H1 (cell line): ENCODE measurements at regions not wholly inside any gene's neighbourhood (a gene's known extent, or its start where the extent isn't known, plus 50 kb on each side); places are given as distances from the start of the nearest gene placed in this dataset.
A peak's percentile ranks its signal among the peaks of the same experiment; 100 is the strongest.

Experiments used
- CTCF ChIA-PET: fragments of 300-600 bp; sonication (Branson Sonifier 250); formaldehyde crosslinking; loops from one replicate; lab custom pipeline; 2021; ENCODE audit not compliant: partially characterized antibody; lab: Charles Lee
- POLR2A ChIA-PET: fragments of 300-600 bp; sonication (Branson Sonifier 250); formaldehyde crosslinking; loops from one replicate; lab custom pipeline; 2021; ENCODE audit warnings: inconsistent platforms; ENCODE audit not compliant: partially characterized antibody; lab: Charles Lee
- DNase-seq, 2 experiments: peaks; one replicate each; pipeline versions ENCODE4 v3.0.0 to v3.0.0-alpha.2; 2010 to 2022; ENCODE audit warnings: low spot score in 2 of 2, low read depth in 1 of 2, mixed read lengths in 1 of 2
- FAIRE-seq: peaks from 2 replicates; lab custom pipeline; 2011; peaks lifted over from hg19 to GRCh38; lab: Jason Lieb, UNC
- H2AFZ ChIP-seq: 2 replicates; pipeline ENCODE4 v1.8.1; 2012; ENCODE audit warnings: low read length, inconsistent platforms
- H2AK5ac ChIP-seq: 2 replicates; pipeline ENCODE4 v1.6.1; 2013; ENCODE audit warnings: low read depth, low read length
- H2BK120ac ChIP-seq: replicated peaks from 2 replicates; pipeline ENCODE3; 2013; ENCODE audit warnings: low read depth, low read length, inconsistent platforms
- H2BK12ac ChIP-seq: 2 replicates; pipeline ENCODE4 v1.6.1; 2013; ENCODE audit warnings: low read depth, low read length
- H2BK15ac ChIP-seq: 2 replicates; pipeline ENCODE4 v1.6.1; 2013; ENCODE audit warnings: low read length
- H2BK20ac ChIP-seq: 2 replicates; pipeline ENCODE4 v1.6.1; 2013; ENCODE audit warnings: low read length
- H2BK5ac ChIP-seq: 2 replicates; pipeline ENCODE4 v1.6.1; 2013; ENCODE audit warnings: low read depth, low read length
- H3K14ac ChIP-seq: 2 replicates; pipeline ENCODE4 v1.6.1; 2013; ENCODE audit warnings: inconsistent platforms; ENCODE audit not compliant: insufficient read length
- H3K18ac ChIP-seq: 2 replicates; pipeline ENCODE4 v1.6.1; 2013; ENCODE audit warnings: low read length; ENCODE audit errors: extremely low read depth
- H3K23ac ChIP-seq: 2 replicates; pipeline ENCODE4 v1.6.1; 2013; ENCODE audit warnings: inconsistent platforms; ENCODE audit not compliant: insufficient read length
- H3K23me2 ChIP-seq: 2 replicates; pipeline ENCODE4 v1.6.1; 2013; ENCODE audit warnings: low read depth, low read length
- H3K27ac ChIP-seq: 2 replicates; pipeline ENCODE4 v1.6.1; 2011; ENCODE audit warnings: low read depth, low read length, inconsistent platforms
- H3K27me3 ChIP-seq, 4 experiments: replicated peaks in 1 of 4; 1 replicate in 1 of 4; 2 replicates in 3 of 4; pipeline versions ENCODE4 v1.6.1 to v1.8.1; 2011 to 2013; ENCODE audit warnings: low read length in 3 of 4, mild to moderate bottlenecking in 3 of 4, inconsistent platforms in 2 of 4, mixed read lengths in 2 of 4, moderate library complexity in 1 of 4; ENCODE audit not compliant: control insufficient read depth in 3 of 4, insufficient read depth in 3 of 4; ENCODE audit errors: extremely low read depth in 1 of 4
- H3K36me3 ChIP-seq, 4 experiments: 2 replicates each; pipeline versions ENCODE4 v1.6.1 to v1.8.1; 2011 to 2013; ENCODE audit warnings: mild to moderate bottlenecking in 4 of 4, low read length in 3 of 4, moderate library complexity in 2 of 4, control low read depth in 1 of 4, inconsistent platforms in 1 of 4; ENCODE audit not compliant: insufficient read depth in 4 of 4, control insufficient read depth in 2 of 4
- H3K4ac ChIP-seq: replicated peaks from 2 replicates; pipeline ENCODE3; 2013; ENCODE audit warnings: low read length, low read depth, mixed read lengths, inconsistent platforms; ENCODE audit not compliant: insufficient read length
- H3K4me1 ChIP-seq, 4 experiments: replicated peaks in 1 of 4; 1 replicate in 1 of 4; 2 replicates in 3 of 4; pipeline versions ENCODE4 v1.6.1 to v1.8.1; 2011 to 2013; ENCODE audit warnings: low read length in 3 of 4, inconsistent platforms in 2 of 4, mixed read lengths in 1 of 4; ENCODE audit not compliant: insufficient read depth in 4 of 4, control insufficient read depth in 3 of 4
- H3K4me2 ChIP-seq, 2 experiments: 2 replicates each; pipeline versions ENCODE4 v1.6.1 to v1.8.1; 2011 to 2013; ENCODE audit warnings: low read depth in 2 of 2, low read length in 2 of 2, control low read depth in 1 of 2, inconsistent platforms in 1 of 2, mild to moderate bottlenecking in 1 of 2; ENCODE audit not compliant: insufficient read depth in 1 of 2
- H3K4me3 ChIP-seq, 4 experiments: fragments of 200-600, 300-600 bp in 1 of 4; sonication (generic), shearing (Covaris generic), sonication (Bioruptor Twin) in 1 of 4; 2 replicates each; pipeline versions ENCODE4 v1.5.1 to v1.8.1; 2011 to 2016; ENCODE audit warnings: low read length in 4 of 4, low read depth in 3 of 4, control low read depth in 2 of 4, inconsistent platforms in 2 of 4, mild to moderate bottlenecking in 2 of 4, mixed read lengths in 1 of 4, moderate library complexity in 1 of 4; ENCODE audit not compliant: insufficient read depth in 2 of 4; ENCODE audit errors: extremely low read depth in 1 of 4
- H3K56ac ChIP-seq: replicated peaks from 2 replicates; pipeline ENCODE3; 2013; ENCODE audit warnings: low read depth, mild to moderate bottlenecking, mixed read lengths, low read length, inconsistent platforms; ENCODE audit not compliant: insufficient read length
- H3K79me1 ChIP-seq: 2 replicates; pipeline ENCODE4 v1.6.1; 2013; ENCODE audit warnings: low read depth, low read length, control low read depth
- H3K79me2 ChIP-seq, 2 experiments: 2 replicates each; pipeline versions ENCODE4 v1.6.1 to v1.8.1; 2012 to 2013; ENCODE audit warnings: low read length in 2 of 2, mild to moderate bottlenecking in 2 of 2, inconsistent platforms in 1 of 2; ENCODE audit not compliant: insufficient read depth in 2 of 2, control insufficient read depth in 1 of 2
- H3K9ac ChIP-seq, 4 experiments: replicated peaks in 1 of 4; 1 replicate in 1 of 4; 2 replicates in 3 of 4; pipeline versions ENCODE4 v1.6.1 to v1.8.1; 2011 to 2013; ENCODE audit warnings: low read depth in 3 of 4, low read length in 3 of 4, control low read depth in 2 of 4, mild to moderate bottlenecking in 2 of 4, moderate library complexity in 2 of 4, inconsistent platforms in 1 of 4; ENCODE audit errors: extremely low read depth in 1 of 4
- H3K9me3 ChIP-seq, 2 experiments: 2 replicates each; pipeline versions ENCODE4 v1.6.1 to v1.8.1; 2012 to 2013; ENCODE audit warnings: mild to moderate bottlenecking in 2 of 2, moderate library complexity in 2 of 2, control low read depth in 1 of 2, inconsistent platforms in 1 of 2, low read depth in 1 of 2, low read length in 1 of 2, mixed read lengths in 1 of 2; ENCODE audit not compliant: insufficient read depth in 2 of 2
- H4K20me1 ChIP-seq, 2 experiments: replicated peaks in 1 of 2; 2 replicates each; pipeline versions ENCODE3 to v1.8.1; 2011 to 2013; ENCODE audit warnings: inconsistent platforms in 2 of 2, low read length in 2 of 2, mild to moderate bottlenecking in 1 of 2; ENCODE audit not compliant: insufficient read depth in 2 of 2, control insufficient read depth in 1 of 2
- H4K5ac ChIP-seq: 2 replicates; pipeline ENCODE4 v1.6.1; 2013; ENCODE audit warnings: low read length, low read depth, mixed read lengths, inconsistent platforms; ENCODE audit not compliant: insufficient read length
- H4K8ac ChIP-seq: 2 replicates; pipeline ENCODE4 v1.8.0; 2013; ENCODE audit warnings: mild to moderate bottlenecking, moderate library complexity, low read length, inconsistent platforms; ENCODE audit not compliant: insufficient read depth; ENCODE audit errors: extremely low read depth
- H4K91ac ChIP-seq: replicated peaks from 2 replicates; pipeline ENCODE3; 2013; ENCODE audit warnings: low read length, mixed read lengths, inconsistent platforms; ENCODE audit not compliant: insufficient read length
- EGR1 ChIP-seq: IDR thresholded peaks from 2 replicates; pipeline ENCODE4 v1.6.1; 2011; ENCODE audit warnings: low read depth, low read length, borderline replicate concordance
- EZH2 ChIP-seq: fragments of 200-600 bp; sonication (generic); IDR thresholded peaks from 2 replicates; pipeline ENCODE4 v1.7.1; 2012; ENCODE audit warnings: low read depth, mild to moderate bottlenecking, moderate library complexity, low read length, inconsistent platforms; ENCODE audit not compliant: severe bottlenecking
- GTF2F1 ChIP-seq: IDR thresholded peaks from 2 replicates; pipeline ENCODE4 v1.6.1; 2012; ENCODE audit warnings: low read depth, low read length, improper control_type of control experiment, borderline replicate concordance
- KDM4A ChIP-seq: IDR thresholded peaks from one replicate; pipeline ENCODE4 v1.7.1; 2012; ENCODE audit warnings: low read depth, mild to moderate bottlenecking, moderate library complexity, low read length, inconsistent platforms; ENCODE audit not compliant: severe bottlenecking
- NRF1 ChIP-seq: IDR thresholded peaks from 2 replicates; pipeline ENCODE4 v1.6.1; 2011; ENCODE audit warnings: mild to moderate bottlenecking, low read depth, low read length, improper control_type of control experiment
- RFX5 ChIP-seq: IDR thresholded peaks from 2 replicates; pipeline ENCODE4 v1.6.1; 2011; ENCODE audit warnings: low read depth, low read length, improper control_type of control experiment, borderline replicate concordance
- SIRT6 ChIP-seq: IDR thresholded peaks from one replicate; pipeline ENCODE4 v1.7.1; 2012; ENCODE audit warnings: low read length, inconsistent platforms
- SP2 ChIP-seq: IDR thresholded peaks from 2 replicates; pipeline ENCODE4 v1.6.1; 2012; ENCODE audit warnings: mild to moderate bottlenecking, low read length, inconsistent platforms
- WGBS, 2 experiments: shearing (Covaris generic) in 1 of 2; methylation state at CpG; one replicate each; pipeline versions ENCODE4 v1.1.6 to v1.1.7; 2013 to 2015; ENCODE audit warnings: low lambda C conversion rate in 2 of 2, mixed read lengths in 2 of 2, inconsistent platforms in 1 of 2, low coverage in 1 of 2, missing lambda C conversion rate in 1 of 2; ENCODE audit not compliant: insufficient replicate concordance in 2 of 2, insufficient coverage in 1 of 2, insufficient read length in 1 of 2; ENCODE audit errors: extremely low coverage in 1 of 2, missing lambda C conversion rate in 1 of 2; 5-methylcytosine and 5-hydroxymethylcytosine counted together
- TF ChIP-seq, protein P1 (sequence below), 3 experiments: IDR thresholded peaks; 1 replicate in 2 of 3; 2 replicates in 1 of 3; pipeline versions ENCODE4 v1.5.1 to v1.6.1; 2011; ENCODE audit warnings: low read length in 3 of 3, mild to moderate bottlenecking in 3 of 3, inconsistent platforms in 2 of 3, low read depth in 1 of 3, moderate library complexity in 1 of 3; ENCODE audit not compliant: insufficient read depth in 1 of 3; ENCODE audit errors: control extremely low read depth in 1 of 3

DNA sequence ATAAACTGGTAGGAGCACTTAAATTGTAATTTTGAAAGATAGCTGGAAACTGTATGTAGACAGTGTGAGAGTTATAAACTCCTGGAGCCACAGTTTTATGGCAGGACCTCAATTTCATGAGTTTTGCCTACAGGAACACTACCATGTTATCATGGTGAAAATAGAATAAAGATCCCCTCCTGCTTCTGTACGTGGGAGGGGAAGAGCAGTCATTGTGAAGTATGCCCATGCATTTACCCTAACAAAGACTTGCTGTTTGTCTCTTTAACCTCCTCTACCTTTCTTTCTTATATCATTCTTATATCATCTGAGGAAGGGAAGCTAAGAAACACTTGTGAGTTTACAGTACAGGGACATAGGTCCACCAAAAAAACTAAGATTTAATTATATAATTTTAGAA, 327.0 kb downstream of the PCDH10 start:
- no peak overlapping the region for H3K27ac ChIP-seq
- POLR2A ChIA-PET: no interaction called here
- WGBS, 2 experiments: 8% methylated on average over 1 of the region's 1 CpG; no CpG with 5 or more reads in 1 of the 2 experiments
- H2BK12ac ChIP-seq: no peak overlapping the region
- no peaks in the 10 kb centered on the region for H3K36me3 ChIP-seq
- FAIRE-seq: no peak
- H3K23ac ChIP-seq: no peak overlapping the region
- H3K79me1 ChIP-seq: no peaks in the 10 kb centered on the region
- no peaks in the 10 kb centered on the region for H3K9me3 ChIP-seq
- H3K9ac ChIP-seq: no peak overlapping the region
- H3K23me2 ChIP-seq: no peaks in the 10 kb centered on the region
- H4K8ac ChIP-seq: no peak overlapping the region
- no peak overlapping the region for H4K5ac ChIP-seq
- no peak overlapping the region for H4K91ac ChIP-seq
- H4K20me1 ChIP-seq: no peaks in the 10 kb centered on the region
- H3K27me3 ChIP-seq: no peaks in the 10 kb centered on the region; a peak in 1 of 7 replicates
- no peak overlapping the region; the same call in 1 of the 2 replicates for H2BK5ac ChIP-seq
- no peak overlapping the region for H2BK15ac ChIP-seq
- no peak overlapping the region for H2AFZ ChIP-seq
- TF ChIP-seq NRF1: no peak
- TF ChIP-seq GTF2F1: no peak
- peak; percentile 55; the same call in 1 of the 2 replicates for TF ChIP-seq EGR1
- TF ChIP-seq SP2: no peak
- TF ChIP-seq SIRT6: no peak
- TF ChIP-seq RFX5: no peak
- no peak for TF ChIP-seq EZH2
- TF ChIP-seq KDM4A: peak; percentile 28
- TF ChIP-seq, protein P1, sequence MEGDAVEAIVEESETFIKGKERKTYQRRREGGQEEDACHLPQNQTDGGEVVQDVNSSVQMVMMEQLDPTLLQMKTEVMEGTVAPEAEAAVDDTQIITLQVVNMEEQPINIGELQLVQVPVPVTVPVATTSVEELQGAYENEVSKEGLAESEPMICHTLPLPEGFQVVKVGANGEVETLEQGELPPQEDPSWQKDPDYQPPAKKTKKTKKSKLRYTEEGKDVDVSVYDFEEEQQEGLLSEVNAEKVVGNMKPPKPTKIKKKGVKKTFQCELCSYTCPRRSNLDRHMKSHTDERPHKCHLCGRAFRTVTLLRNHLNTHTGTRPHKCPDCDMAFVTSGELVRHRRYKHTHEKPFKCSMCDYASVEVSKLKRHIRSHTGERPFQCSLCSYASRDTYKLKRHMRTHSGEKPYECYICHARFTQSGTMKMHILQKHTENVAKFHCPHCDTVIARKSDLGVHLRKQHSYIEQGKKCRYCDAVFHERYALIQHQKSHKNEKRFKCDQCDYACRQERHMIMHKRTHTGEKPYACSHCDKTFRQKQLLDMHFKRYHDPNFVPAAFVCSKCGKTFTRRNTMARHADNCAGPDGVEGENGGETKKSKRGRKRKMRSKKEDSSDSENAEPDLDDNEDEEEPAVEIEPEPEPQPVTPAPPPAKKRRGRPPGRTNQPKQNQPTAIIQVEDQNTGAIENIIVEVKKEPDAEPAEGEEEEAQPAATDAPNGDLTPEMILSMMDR (IDR thresholded peaks at IDR 0.05; ENCODE audit: control extremely low read depth in 1 of 3, insufficient read depth in 1 of 3, low read depth in 1 of 3, low read length in 3 of 3): no peak
- H2AK5ac ChIP-seq: no peak overlapping the region
- no peak overlapping the region for H2BK20ac ChIP-seq
- H2BK120ac ChIP-seq: no peak overlapping the region
- H3K4me2 ChIP-seq: peak overlapping the region; percentile 18 to 58; a peak in 3 of 4 replicates
- H3K18ac ChIP-seq: no peak overlapping the region; the same call in 1 of the 2 replicates
- no peak for DNase-seq
- H3K4me3 ChIP-seq: peak overlapping the region in 1 of 4 experiments; percentile 25; a peak in 1 of 8 replicates
- CTCF ChIA-PET: interaction anchor here (0.7 to 1.6 kb wide), 4 partner anchors 8 to 325 kb away, joined by 3 to 5 read pairs (median 4); no protein-coding TSS in a partner anchor
- H3K56ac ChIP-seq: no peak overlapping the region
- peaks cover 0 to 12% (median 5%) of the 10 kb centered on the region in 4 experiments; a peak in 2 of 7 replicates for H3K4me1 ChIP-seq
- no peaks in the 10 kb centered on the region for H3K79me2 ChIP-seq
- H3K4ac ChIP-seq: no peak overlapping the region
- no peak overlapping the region for H3K14ac ChIP-seq
